ENCODE measurements at regions not wholly inside any gene's neighbourhood (a gene's known extent, or its start where the extent isn't known, plus 50 kb on each side); places are given as distances from the start of the nearest gene placed in this dataset.

- TF ChIP-seq POLR2AphosphoS5 (IDR thresholded peaks at IDR 0.05; ENCODE audit: low read depth, low read length) (no peak), TAF1 (IDR thresholded peaks at IDR 0.05; ENCODE audit: borderline replicate concordance, insufficient read depth, low read length) (no peak)
Observed at GRCh38 chr12:131379738-131380137, 331.2 kb upstream of the SFSWAP start.

Data from PFSK-1 (cell line).